HepG2 (cell line): ENCODE measurements at regions not wholly inside any gene's neighbourhood (a gene's known extent, or its start where the extent isn't known, plus 50 kb on each side); places are given as distances from the start of the nearest gene placed in this dataset.

Experiments
- CTCF ChIP-seq: sonication (generic); formaldehyde crosslinking; IDR thresholded peaks from 2 replicates; pipeline ENCODE4 v1.5.0; 2020; ENCODE audit warnings: mild to moderate bottlenecking, missing genetic modification reagents, moderate library complexity
- ERF ChIP-seq: IDR thresholded peaks from 2 replicates; pipeline ENCODE4 v1.6.1; 2018; ENCODE audit warnings: missing biosample characterization, missing genetic modification reagents
- FOXK2 ChIP-seq: fragments of 450-650 bp; IDR thresholded peaks from 2 replicates; pipeline ENCODE4 v1.6.1; 2016
- KLF13 ChIP-seq: sonication (generic); formaldehyde crosslinking; IDR thresholded peaks from 2 replicates; pipeline ENCODE4 v1.4.0; 2020; ENCODE audit warnings: mild to moderate bottlenecking, missing genetic modification reagents
- ZNF558 ChIP-seq: sonication (generic); formaldehyde crosslinking; IDR thresholded peaks from 2 replicates; pipeline ENCODE4 v1.9.0; 2022; ENCODE audit warnings: mild to moderate bottlenecking, missing genetic modification reagents, borderline replicate concordance

- TF ChIP-seq KLF13 (CRISPR knock-in tag), result no peak
- TF ChIP-seq CTCF (CRISPR knock-in tag), result no peak
- no peak for TF ChIP-seq FOXK2
- no peak for TF ChIP-seq ZNF558 (CRISPR knock-in tag)
- TF ChIP-seq ERF (CRISPR knock-in tag), result no peak
Observed at GRCh38 chr1:100811808-100812207, 82.8 kb downstream of the EXTL2 start.
